ENCODE measurements at regions not wholly inside any gene's neighbourhood (a gene's known extent, or its start where the extent isn't known, plus 50 kb on each side); places are given as distances from the start of the nearest gene placed in this dataset.
A peak's percentile ranks its signal among the peaks of the same experiment; 100 is the strongest.

- WGBS, 2 donors = 63 to 64% methylated on average over 3 of the region's 3 CpGs
- Histone ChIP-seq H3K9me3 (no peaks in the 10 kb centered on the region), H3K4me1 (peaks cover 10 to 32% (median 25%) of the 10 kb centered on the region in 3 donors), H3K4me3 (no peak overlapping the region), H3K27me3 (peaks cover 0 to 50% (median 0%) of the 10 kb centered on the region in 4 donors), H3K36me3 (no peaks in the 10 kb centered on the region), H3K27ac (peak overlapping the region; percentile 40 to 85 (median 82))
- TF ChIP-seq, protein P1, sequence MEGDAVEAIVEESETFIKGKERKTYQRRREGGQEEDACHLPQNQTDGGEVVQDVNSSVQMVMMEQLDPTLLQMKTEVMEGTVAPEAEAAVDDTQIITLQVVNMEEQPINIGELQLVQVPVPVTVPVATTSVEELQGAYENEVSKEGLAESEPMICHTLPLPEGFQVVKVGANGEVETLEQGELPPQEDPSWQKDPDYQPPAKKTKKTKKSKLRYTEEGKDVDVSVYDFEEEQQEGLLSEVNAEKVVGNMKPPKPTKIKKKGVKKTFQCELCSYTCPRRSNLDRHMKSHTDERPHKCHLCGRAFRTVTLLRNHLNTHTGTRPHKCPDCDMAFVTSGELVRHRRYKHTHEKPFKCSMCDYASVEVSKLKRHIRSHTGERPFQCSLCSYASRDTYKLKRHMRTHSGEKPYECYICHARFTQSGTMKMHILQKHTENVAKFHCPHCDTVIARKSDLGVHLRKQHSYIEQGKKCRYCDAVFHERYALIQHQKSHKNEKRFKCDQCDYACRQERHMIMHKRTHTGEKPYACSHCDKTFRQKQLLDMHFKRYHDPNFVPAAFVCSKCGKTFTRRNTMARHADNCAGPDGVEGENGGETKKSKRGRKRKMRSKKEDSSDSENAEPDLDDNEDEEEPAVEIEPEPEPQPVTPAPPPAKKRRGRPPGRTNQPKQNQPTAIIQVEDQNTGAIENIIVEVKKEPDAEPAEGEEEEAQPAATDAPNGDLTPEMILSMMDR (IDR thresholded peaks at IDR 0.05) = no peak
- no peak for TF ChIP-seq POLR2A (IDR thresholded peaks at IDR 0.05)
- DNase-seq = no peak
- intact Hi-C loops (cut with DNase I) = no loop called here
Measured at GRCh38 chr6:3912361-3913076, 63.3 kb downstream of the FAM50B start.

GRCh38 chr6:3913077-3913957, 64.1 kb downstream of the FAM50B start:
- Histone ChIP-seq H3K9me3 (no peaks in the 10 kb centered on the region), H3K27ac (peak overlapping the region; percentile 65 to 85 (median 82)), H3K4me3 (no peak overlapping the region), H3K36me3 (no peaks in the 10 kb centered on the region), H3K27me3 (peaks cover 0 to 44% (median 0%) of the 10 kb centered on the region in 4 donors), H3K4me1 (peaks cover 10 to 32% (median 25%) of the 10 kb centered on the region in 3 donors)
- intact Hi-C loops (cut with DNase I) = no loop called here
- 38 to 39% methylated on average over 5 to 6 of the region's 6 CpGs for WGBS, 2 donors
- TF ChIP-seq, protein P1 (IDR thresholded peaks at IDR 0.05) = no peak
- no peak for TF ChIP-seq POLR2A (IDR thresholded peaks at IDR 0.05)
- no peak for DNase-seq

DNA sequence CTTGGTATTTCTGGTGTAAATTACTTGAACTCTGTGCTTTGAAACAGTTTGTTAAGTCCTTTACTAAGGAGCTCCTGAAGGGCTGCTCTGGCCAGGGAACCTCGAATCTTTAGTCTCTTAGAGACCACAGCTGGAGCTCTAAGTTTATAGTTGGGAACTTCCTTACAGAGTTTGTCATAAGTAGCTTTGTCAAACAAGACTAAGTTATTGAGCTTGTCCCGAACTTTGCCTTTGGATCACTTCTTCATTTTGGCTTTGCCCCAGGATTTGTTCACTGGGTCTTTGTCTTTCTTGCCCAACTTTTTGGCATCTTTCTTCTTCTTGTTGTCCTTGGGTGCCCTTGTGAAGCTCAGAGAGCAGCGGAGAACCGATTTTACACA, 64.8 kb downstream of the FAM50B start:
- intact Hi-C loops (cut with DNase I) = no loop called here
- no peak overlapping the region for H3K4me3 ChIP-seq
- DNase-seq = no peak
- H3K36me3 ChIP-seq = no peaks in the 10 kb centered on the region
- no peaks in the 10 kb centered on the region for H3K9me3 ChIP-seq
- peaks cover 10 to 32% (median 25%) of the 10 kb centered on the region in 3 donors for H3K4me1 ChIP-seq
- 56 to 60% methylated on average over 4 of the region's 4 CpGs for WGBS, 2 donors
- peaks cover 0 to 38% (median 0%) of the 10 kb centered on the region in 4 donors for H3K27me3 ChIP-seq
- no peak for TF ChIP-seq POLR2A (IDR thresholded peaks at IDR 0.05)
- TF ChIP-seq, protein P1 (IDR thresholded peaks at IDR 0.05) = no peak
- peak overlapping the region; percentile 36 to 85 (median 68) for H3K27ac ChIP-seq

GRCh38 chr6:3915076-3915791, 66.1 kb downstream of the FAM50B start:
- no peak overlapping the region for H3K4me3 ChIP-seq
- WGBS, 2 donors = 84 to 88% methylated on average over 9 of the region's 9 CpGs
- H3K9me3 ChIP-seq = no peaks in the 10 kb centered on the region
- intact Hi-C loops (cut with DNase I) = no loop called here
- no peak overlapping the region for H3K27ac ChIP-seq
- TF ChIP-seq, protein P1 (IDR thresholded peaks at IDR 0.05) = no peak
- no peak for TF ChIP-seq POLR2A (IDR thresholded peaks at IDR 0.05)
- no peak for DNase-seq
- peaks cover 0 to 25% (median 0%) of the 10 kb centered on the region in 4 donors for H3K27me3 ChIP-seq
- H3K4me1 ChIP-seq = peaks cover 10 to 32% (median 25%) of the 10 kb centered on the region in 3 donors
- H3K36me3 ChIP-seq = no peaks in the 10 kb centered on the region
